Fibroblast of skin of back (primary cell): ENCODE measurements at regions not wholly inside any gene's neighbourhood (a gene's known extent, or its start where the extent isn't known, plus 50 kb on each side); places are given as distances from the start of the nearest gene placed in this dataset.
A peak's percentile ranks its signal among the peaks of the same experiment; 100 is the strongest.

Experiments used
- DNase-seq: peaks from one replicate; pipeline ENCODE4 v3.0.0-alpha.2; 2013

- peak; percentile 45 for DNase-seq
These were observed 244.7 kb upstream of the ZPLD1 start for GRCh38 chr3:102189956-102190723.

DNA sequence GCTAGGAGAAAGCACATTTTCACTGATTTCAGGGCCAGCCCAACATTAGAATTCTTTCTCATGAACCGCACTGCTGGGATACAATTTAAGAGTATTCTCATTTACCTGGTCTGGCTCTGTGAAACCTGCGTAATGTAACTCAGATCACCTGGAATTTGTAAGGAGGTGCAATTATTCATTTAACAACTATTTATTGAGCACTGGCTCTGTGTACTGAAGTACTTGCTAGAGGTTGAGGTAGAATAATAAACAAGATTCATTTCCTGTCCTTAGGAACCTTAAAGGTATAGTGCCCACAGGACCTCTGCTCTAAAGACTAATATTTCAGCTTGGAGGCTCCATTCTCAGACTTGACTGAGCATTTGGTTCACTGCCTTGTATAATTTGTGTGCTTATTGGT, 242.2 kb upstream of the ZPLD1 start:
- DNase-seq: no peak

GRCh38 chr3:102193255-102193654, 241.6 kb upstream of the ZPLD1 start:
- DNase-seq: no peak

GRCh38 chr3:102194001-102194400, 240.8 kb upstream of the ZPLD1 start:
- DNase-seq: no peak

GRCh38 chr3:102194760-102195159, 240.1 kb upstream of the ZPLD1 start:
- no peak for DNase-seq

GRCh38 chr3:102195198-102195948, 239.4 kb upstream of the ZPLD1 start:
- DNase-seq: no peak

GRCh38 chr3:102200126-102200525, 234.7 kb upstream of the ZPLD1 start:
- peak; percentile 86 for DNase-seq

DNA sequence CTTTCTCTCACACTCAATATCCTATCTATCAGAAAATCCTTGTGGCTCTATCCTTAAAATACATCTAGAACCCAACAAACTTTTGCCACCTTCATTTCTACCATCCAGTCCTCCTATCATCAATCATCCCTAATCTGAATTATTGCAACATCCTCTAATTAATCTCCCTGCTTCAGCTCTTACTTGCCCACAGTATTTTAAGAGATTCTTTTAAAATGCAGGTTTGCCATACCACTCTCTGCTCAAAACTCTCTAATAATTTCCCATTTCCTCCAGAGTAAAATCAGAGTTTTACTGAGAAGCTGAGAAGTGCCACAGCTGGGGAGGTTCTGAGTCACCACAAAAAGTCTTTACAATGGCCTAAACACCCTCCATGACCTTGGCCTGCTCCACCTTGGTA, 234.3 kb upstream of the ZPLD1 start:
- no peak for DNase-seq

- no peak for DNase-seq
These were observed 229.2 kb upstream of the ZPLD1 start for GRCh38 chr3:102205647-102206046.

DNA sequence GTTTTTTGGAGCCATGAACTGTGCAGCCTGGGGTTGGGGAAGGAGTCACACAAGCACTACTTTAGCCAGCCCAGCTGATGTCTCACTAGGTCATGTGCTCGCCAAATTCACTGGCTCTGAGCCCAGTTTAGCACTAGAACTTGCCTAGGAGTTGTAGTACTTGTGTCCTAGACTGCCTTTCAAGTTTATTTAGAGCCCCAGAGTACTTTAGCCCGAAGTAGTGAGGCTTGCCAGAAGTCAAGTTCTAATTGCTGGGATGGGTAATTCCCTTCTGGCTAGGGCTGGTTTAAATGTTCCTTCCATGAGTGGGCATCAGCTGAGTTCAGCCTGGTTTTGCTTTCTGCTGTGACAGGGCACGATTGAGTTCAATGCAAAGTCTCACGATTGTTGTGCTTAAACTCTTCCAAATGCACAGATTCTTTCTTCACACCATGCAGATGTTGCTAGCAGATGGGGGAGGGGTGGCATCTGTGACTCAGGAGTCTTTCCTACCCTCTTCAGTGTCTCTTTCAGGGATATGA, 228.2 kb upstream of the ZPLD1 start:
- DNase-seq: peak; percentile 65

GRCh38 chr3:102207151-102207571, 227.7 kb upstream of the ZPLD1 start:
- peak; percentile 37 for DNase-seq

DNA sequence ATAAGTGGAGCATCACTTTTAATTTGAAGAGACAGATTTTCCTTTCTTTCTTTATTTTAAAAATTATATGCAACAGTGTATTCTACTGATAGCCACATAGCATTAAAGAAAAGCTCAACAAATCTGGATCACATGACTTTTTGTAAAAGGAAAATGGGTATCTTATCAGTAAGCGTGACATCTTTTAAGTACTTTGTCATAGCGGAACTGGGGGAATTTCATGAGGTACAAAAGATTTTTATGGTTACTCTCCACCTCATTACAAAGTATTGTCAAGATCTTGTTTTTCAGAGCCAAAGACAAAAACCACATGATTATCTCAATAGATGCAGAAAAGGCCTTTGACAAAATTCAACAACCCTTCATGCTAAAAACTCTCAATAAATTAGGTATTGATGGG, 219.6 kb upstream of the ZPLD1 start:
- DNase-seq: no peak

DNA sequence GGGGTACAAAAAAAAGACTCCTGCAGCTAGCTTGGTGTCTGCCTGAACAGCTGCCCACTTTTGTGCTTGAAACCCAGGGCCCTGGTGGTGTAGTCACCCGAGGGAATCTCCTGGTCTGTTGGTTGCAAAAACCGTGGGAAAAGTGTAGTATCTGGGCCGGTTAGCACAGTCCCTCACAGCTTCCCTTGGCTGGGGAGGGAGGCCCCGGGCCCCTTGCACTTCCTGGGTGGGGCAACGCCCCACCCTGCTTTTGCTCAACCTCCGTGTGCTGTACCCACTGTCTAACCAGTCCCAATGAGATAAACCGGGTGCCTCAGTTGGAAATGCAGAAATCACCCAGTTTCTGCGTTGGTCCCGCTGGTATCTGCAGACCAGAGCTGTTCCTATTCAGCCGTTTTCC, 211.7 kb upstream of the ZPLD1 start:
- DNase-seq: no peak

- peak; percentile 38 for DNase-seq
These were observed 210.6 kb upstream of the ZPLD1 start for GRCh38 chr3:102224171-102224570.

GRCh38 chr3:102225005-102225404, 209.8 kb upstream of the ZPLD1 start:
- DNase-seq: no peak

DNA sequence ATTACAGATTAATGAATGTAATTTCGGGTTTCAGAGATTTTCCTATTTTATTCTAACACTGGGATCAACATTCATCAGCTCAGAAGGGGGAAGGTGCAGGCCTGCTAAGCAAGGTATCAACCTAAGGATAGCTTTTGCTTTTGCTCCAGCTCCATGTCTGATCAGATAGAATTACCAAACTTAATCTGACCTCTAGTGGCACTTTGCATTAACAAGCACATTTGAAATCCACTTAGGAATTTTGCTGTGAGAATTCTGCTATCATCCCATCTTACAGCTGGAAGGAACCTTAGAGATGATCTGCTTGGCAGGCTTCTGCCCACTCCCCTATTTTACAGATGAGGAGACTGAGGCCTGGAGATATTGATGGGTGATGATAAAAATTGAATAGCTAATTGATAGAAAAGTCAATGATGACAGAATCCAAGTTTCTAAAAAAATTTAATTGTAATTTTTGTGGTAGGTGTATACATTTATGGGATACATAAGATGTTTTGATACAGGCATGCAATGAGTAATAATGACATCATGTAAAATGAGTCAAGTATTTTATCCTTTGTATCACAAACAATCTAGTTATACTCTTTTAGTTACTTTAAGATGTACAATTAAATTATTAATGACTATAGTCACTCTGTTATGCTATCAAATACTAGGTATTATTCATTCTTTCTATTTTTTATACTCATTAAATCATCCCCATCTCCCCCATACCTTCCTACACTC, 209.2 kb upstream of the ZPLD1 start:
- peak; percentile 72 for DNase-seq

DNA sequence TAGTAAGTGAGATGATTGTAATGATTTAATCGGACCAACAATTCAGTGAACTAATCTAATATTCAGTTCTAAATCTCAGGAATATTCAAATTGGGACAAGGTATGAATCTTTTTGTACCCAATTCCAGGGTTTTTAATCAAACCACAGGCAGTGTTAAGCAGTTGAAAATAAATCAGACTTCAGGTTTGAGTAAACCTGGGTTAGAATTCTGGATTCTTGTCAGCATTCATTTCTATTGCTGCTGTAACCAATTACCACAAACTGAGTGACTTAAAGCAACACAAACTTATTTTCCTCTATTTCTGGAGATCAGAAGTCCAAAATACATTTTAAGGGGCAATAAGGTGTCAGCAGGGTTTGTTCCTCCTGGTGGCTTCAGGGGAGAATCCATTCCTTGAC, 208.4 kb upstream of the ZPLD1 start:
- no peak for DNase-seq

DNA sequence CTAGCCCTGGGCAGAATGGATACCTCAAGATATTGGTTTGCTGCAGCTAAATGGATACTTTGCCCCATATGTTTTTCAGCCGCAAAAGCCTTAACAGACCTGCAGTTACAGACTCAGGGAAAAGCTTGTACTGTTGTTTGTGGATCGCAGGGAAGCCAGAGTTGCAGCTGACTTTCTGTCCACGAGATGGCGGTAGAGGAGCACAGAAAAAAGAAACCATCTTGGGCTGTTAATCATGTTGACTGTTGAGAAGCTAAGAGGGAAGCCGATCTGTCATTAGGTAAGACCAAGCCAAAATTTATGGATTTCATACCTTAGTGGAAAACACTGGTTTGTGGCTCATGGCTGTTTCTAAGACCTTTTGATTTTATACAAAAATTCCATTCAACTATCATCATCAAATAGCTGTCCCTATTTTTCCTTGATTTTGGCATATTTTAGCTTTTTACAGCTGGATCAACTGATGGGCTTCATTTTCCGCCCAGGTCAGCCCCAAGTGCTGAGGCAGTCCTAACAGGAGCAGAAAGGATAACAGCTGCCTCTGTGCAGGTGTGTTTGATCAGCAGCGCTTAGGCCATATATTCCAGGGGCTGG, 205.7 kb upstream of the ZPLD1 start:
- peak; percentile 71 for DNase-seq

DNA sequence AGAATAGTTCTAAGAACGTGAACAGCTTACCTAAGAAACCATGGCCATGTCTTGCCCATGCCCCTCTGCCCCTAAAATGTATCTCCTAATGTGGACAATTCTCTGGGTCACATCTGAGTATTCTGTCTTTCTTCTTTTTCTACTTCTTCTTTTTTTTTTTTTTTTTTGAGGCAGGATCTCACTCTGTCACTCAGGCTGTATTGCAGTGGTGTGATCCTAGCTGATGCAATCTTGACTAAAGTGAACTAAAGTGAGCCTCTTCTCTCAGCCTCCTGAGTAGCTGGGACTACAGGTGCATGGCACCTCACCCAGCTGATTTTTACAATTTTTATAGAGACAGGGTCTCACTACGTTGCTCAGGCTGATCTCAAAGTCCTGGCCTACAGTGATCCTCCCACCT, 204.8 kb upstream of the ZPLD1 start:
- no peak for DNase-seq

- DNase-seq: peak; percentile 8
These were observed 200.9 kb upstream of the ZPLD1 start for GRCh38 chr3:102233881-102234280.

DNA sequence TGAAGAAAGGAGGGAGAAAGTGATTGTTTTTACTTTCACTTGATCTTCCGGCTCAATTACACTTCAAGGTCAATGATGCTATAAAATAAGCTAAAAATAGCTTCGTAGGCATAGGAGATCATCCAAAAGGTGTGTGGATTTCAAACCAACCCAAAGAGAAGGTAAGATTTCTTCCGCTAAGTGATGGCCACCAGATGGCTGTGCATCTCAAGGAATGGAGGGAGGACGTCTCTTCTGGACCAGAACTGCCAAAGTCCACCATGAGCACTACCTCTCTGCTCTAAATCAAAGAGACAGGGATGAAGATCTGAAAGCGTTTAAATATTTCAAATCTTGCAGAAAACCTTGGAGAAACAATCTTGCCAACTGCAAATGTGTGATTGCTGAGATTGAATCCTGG, 199.1 kb upstream of the ZPLD1 start:
- no peak for DNase-seq

- DNase-seq: no peak
These were observed 197.6 kb upstream of the ZPLD1 start for GRCh38 chr3:102237181-102237580.

GRCh38 chr3:102237838-102238237, 197.0 kb upstream of the ZPLD1 start:
- no peak for DNase-seq
